GM20000 (cell line): ENCODE measurements at regions not wholly inside any gene's neighbourhood (a gene's known extent, or its start where the extent isn't known, plus 50 kb on each side); places are given as distances from the start of the nearest gene placed in this dataset.
A peak's percentile ranks its signal among the peaks of the same experiment; 100 is the strongest.
"Not testable (repeated sequence)": the region's sequence is repeated elsewhere in the genome, so short reads cannot be mapped to it uniquely, and the experiment has no call there.

Source experiments
- DNase-seq: peaks from one replicate; pipeline ENCODE4 v3.0.0; 2012; ENCODE audit warnings: low spot score
- CTCF ChIP-seq: IDR thresholded peaks from 2 replicates; pipeline ENCODE4 v1.5.1; 2012; ENCODE audit warnings: mild to moderate bottlenecking, control low read depth; ENCODE audit errors: extremely low read depth, missing control alignments

GRCh38 chr7:68173513-68173912, 1176.9 kb downstream of the TYW1 start:
- DNase-seq: no peak
- no peak for TF ChIP-seq CTCF

GRCh38 chr7:68176974-68177373, 1180.3 kb downstream of the TYW1 start:
- TF ChIP-seq CTCF: no peak
- peak; percentile 25 for DNase-seq

- DNase-seq: no peak
- no peak for TF ChIP-seq CTCF
Measured at GRCh38 chr7:68180761-68181160, 1184.1 kb downstream of the TYW1 start.

GRCh38 chr7:68183176-68183575, 1186.5 kb downstream of the TYW1 start:
- DNase-seq: no peak

GRCh38 chr7:68185631-68186456, 1189.2 kb downstream of the TYW1 start:
- TF ChIP-seq CTCF: no peak
- no peak for DNase-seq

More at GRCh38 chr7:68183176-68183575, 1186.5 kb downstream of the TYW1 start:
- TF ChIP-seq CTCF: no peak

- TF ChIP-seq CTCF: no peak
- no peak for DNase-seq
Measured at GRCh38 chr7:68187532-68187931, 1190.9 kb downstream of the TYW1 start.

- DNase-seq: no peak
- TF ChIP-seq CTCF: no peak
Measured at GRCh38 chr7:68192941-68193340, 1196.3 kb downstream of the TYW1 start.

GRCh38 chr7:68195642-68196041, 1199.0 kb downstream of the TYW1 start:
- not testable (repeated sequence) for DNase-seq
